ENCODE measurements at regions not wholly inside any gene's neighbourhood (a gene's known extent, or its start where the extent isn't known, plus 50 kb on each side); places are given as distances from the start of the nearest gene placed in this dataset.

DNA sequence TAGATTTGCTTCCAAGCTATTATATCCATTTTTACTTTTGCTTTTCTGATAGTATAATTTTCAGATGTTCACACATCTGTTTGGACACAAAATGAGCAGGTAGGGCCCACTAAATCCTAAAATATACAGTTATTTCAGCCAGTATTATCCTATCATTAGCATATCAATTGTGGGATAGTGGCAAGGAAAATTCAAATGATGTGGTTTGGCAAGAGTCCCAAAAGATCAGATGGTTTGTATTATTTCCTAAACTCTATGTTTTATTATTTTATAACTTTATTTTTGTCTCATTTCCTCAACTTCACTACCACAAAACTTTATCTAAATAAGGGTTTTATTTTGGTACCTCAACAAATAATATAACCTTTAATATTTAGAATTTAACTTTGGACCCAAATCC is 1659.6 kb downstream of the NCAM2 start (continued):
- TF ChIP-seq, protein P1, sequence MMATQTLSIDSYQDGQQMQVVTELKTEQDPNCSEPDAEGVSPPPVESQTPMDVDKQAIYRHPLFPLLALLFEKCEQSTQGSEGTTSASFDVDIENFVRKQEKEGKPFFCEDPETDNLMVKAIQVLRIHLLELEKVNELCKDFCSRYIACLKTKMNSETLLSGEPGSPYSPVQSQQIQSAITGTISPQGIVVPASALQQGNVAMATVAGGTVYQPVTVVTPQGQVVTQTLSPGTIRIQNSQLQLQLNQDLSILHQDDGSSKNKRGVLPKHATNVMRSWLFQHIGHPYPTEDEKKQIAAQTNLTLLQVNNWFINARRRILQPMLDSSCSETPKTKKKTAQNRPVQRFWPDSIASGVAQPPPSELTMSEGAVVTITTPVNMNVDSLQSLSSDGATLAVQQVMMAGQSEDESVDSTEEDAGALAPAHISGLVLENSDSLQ (IDR thresholded peaks at IDR 0.05), result no peak
- no peak for TF ChIP-seq GATAD2B (conservative IDR thresholded peaks at IDR 0.05; ENCODE audit: low read depth)
- TF ChIP-seq, protein P2, sequence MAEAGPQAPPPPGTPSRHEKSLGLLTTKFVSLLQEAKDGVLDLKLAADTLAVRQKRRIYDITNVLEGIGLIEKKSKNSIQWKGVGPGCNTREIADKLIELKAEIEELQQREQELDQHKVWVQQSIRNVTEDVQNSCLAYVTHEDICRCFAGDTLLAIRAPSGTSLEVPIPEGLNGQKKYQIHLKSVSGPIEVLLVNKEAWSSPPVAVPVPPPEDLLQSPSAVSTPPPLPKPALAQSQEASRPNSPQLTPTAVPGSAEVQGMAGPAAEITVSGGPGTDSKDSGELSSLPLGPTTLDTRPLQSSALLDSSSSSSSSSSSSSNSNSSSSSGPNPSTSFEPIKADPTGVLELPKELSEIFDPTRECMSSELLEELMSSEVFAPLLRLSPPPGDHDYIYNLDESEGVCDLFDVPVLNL (IDR thresholded peaks at IDR 0.05; ENCODE audit: low read depth, low read length), result no peak

DNA sequence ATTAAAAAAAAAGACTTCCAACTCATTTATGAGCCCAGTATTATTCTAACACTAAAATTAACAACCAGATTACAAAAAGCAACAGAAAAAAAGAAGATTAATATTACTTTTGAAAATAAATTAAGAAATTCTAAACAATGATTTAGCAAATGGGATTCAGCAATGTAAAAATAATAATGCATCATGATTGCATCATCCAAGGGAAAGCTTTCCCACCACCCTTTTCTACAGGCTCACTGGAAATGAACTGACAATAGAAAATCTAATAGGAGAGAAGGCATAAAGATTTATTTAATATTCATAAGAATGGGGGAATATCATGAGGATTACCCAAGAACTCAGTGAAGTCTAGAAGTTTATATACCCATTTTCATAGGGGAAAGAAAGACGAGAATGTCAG is 1671.9 kb downstream of the NCAM2 start:
- in situ Hi-C loops (cut with MboI) (no loop called here), intact Hi-C loops (cut with micrococcal nuclease; ENCODE audit: unreplicated experiment) (no loop called here)
- H3K9me3 ChIP-seq (replicated peaks; ENCODE audit: control insufficient read depth, insufficient read depth, low read length), result no peaks in the 10 kb centered on the region; the same call in 2 of the 3 replicates
- no peak overlapping the region for H3K4me2 ChIP-seq (ENCODE audit: control insufficient read depth, insufficient read depth)
- no peaks in the 10 kb centered on the region for H3K27me3 ChIP-seq (replicated peaks in 1 of 2; ENCODE audit: control insufficient read depth in 2 of 2, insufficient read depth in 2 of 2, low read length in 1 of 2)
- 0% methylated on average over 1 of the region's 1 CpG for WGBS (ENCODE audit: insufficient coverage, insufficient replicate concordance, low lambda C conversion rate, missing lambda C conversion rate)
- CTCF ChIA-PET, result no interaction called here
- no TSS peak for BruUV-seq (replicated peaks)
- no peaks in the 10 kb centered on the region for H3K36me3 ChIP-seq (ENCODE audit: control insufficient read depth in 2 of 2, insufficient read depth in 2 of 2, low read length in 1 of 2)
- POLR2A ChIA-PET, result no interaction called here
- SMC1A ChIA-PET (ENCODE audit: uncharacterized antibody, unreplicated experiment), result no interaction called here
- H3K9ac ChIP-seq (ENCODE audit: control insufficient read depth, insufficient read depth, low read length), result no peak overlapping the region
- no peak for FAIRE-seq
- no peak overlapping the region for H3K27ac ChIP-seq (ENCODE audit: control insufficient read depth, insufficient read depth)
- DNase-seq (ENCODE audit: low read depth, low spot score), result no peak
- no peaks in the 10 kb centered on the region for H3K79me2 ChIP-seq (ENCODE audit: control insufficient read depth, insufficient read depth, low read length)
- H3K4me3 ChIP-seq, result no peak overlapping the region
- RAD21 ChIA-PET (ENCODE audit: unreplicated experiment), result no interaction called here
- H2AFZ ChIP-seq (ENCODE audit: control insufficient read depth, low read depth, low read length), result no peak overlapping the region
- no peaks in the 10 kb centered on the region for H3K4me1 ChIP-seq (ENCODE audit: control insufficient read depth, insufficient read depth, low read length)
- no peaks in the 10 kb centered on the region for H4K20me1 ChIP-seq (ENCODE audit: control insufficient read depth, insufficient read depth)
- no peak for ATAC-seq
- TF ChIP-seq FOXM1 (IDR thresholded peaks at IDR 0.05; ENCODE audit: low read depth, low read length), result no peak
- TF ChIP-seq, protein P3, sequence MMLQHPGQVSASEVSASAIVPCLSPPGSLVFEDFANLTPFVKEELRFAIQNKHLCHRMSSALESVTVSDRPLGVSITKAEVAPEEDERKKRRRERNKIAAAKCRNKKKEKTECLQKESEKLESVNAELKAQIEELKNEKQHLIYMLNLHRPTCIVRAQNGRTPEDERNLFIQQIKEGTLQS (IDR thresholded peaks at IDR 0.05; ENCODE audit: borderline replicate concordance, extremely low read depth, low read depth, low read length), result no peak
- TF ChIP-seq, protein P4, sequence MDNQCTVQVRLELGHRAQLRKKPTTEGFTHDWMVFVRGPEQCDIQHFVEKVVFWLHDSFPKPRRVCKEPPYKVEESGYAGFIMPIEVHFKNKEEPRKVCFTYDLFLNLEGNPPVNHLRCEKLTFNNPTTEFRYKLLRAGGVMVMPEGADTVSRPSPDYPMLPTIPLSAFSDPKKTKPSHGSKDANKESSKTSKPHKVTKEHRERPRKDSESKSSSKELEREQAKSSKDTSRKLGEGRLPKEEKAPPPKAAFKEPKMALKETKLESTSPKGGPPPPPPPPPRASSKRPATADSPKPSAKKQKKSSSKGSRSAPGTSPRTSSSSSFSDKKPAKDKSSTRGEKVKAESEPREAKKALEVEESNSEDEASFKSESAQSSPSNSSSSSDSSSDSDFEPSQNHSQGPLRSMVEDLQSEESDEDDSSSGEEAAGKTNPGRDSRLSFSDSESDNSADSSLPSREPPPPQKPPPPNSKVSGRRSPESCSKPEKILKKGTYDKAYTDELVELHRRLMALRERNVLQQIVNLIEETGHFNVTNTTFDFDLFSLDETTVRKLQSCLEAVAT (IDR thresholded peaks at IDR 0.05), result no peak
- TF ChIP-seq, protein P5, sequence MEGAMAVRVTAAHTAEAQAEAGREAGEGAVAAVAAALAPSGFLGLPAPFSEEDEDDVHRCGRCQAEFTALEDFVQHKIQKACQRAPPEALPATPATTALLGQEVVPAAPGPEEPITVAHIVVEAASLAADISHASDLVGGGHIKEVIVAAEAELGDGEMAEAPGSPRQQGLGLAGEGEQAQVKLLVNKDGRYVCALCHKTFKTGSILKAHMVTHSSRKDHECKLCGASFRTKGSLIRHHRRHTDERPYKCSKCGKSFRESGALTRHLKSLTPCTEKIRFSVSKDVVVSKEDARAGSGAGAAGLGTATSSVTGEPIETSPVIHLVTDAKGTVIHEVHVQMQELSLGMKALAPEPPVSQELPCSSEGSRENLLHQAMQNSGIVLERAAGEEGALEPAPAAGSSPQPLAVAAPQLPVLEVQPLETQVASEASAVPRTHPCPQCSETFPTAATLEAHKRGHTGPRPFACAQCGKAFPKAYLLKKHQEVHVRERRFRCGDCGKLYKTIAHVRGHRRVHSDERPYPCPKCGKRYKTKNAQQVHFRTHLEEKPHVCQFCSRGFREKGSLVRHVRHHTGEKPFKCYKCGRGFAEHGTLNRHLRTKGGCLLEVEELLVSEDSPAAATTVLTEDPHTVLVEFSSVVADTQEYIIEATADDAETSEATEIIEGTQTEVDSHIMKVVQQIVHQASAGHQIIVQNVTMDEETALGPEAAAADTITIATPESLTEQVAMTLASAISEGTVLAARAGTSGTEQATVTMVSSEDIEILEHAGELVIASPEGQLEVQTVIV (IDR thresholded peaks at IDR 0.05; ENCODE audit: borderline replicate concordance, partially characterized antibody), result no peak
- TF ChIP-seq SPI1 (IDR thresholded peaks at IDR 0.05; ENCODE audit: borderline replicate concordance, insufficient read depth, low read depth, low read length), result no peak
- no peak for TF ChIP-seq CBX3 (IDR thresholded peaks at IDR 0.05; ENCODE audit: borderline replicate concordance, low read depth)
- no peak for TF ChIP-seq RELA (IDR thresholded peaks at IDR 0.05; ENCODE audit: borderline replicate concordance, partially characterized antibody)
- TF ChIP-seq CBX5 (IDR thresholded peaks at IDR 0.05; ENCODE audit: low read depth), result no peak
- TF ChIP-seq, protein P6, sequence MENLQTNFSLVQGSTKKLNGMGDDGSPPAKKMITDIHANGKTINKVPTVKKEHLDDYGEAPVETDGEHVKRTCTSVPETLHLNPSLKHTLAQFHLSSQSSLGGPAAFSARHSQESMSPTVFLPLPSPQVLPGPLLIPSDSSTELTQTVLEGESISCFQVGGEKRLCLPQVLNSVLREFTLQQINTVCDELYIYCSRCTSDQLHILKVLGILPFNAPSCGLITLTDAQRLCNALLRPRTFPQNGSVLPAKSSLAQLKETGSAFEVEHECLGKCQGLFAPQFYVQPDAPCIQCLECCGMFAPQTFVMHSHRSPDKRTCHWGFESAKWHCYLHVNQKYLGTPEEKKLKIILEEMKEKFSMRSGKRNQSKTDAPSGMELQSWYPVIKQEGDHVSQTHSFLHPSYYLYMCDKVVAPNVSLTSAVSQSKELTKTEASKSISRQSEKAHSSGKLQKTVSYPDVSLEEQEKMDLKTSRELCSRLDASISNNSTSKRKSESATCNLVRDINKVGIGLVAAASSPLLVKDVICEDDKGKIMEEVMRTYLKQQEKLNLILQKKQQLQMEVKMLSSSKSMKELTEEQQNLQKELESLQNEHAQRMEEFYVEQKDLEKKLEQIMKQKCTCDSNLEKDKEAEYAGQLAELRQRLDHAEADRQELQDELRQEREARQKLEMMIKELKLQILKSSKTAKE (IDR thresholded peaks at IDR 0.05; ENCODE audit: low read depth, poor library complexity, severe bottlenecking), result no peak
- TF ChIP-seq PAX5 (IDR thresholded peaks at IDR 0.05; ENCODE audit: borderline replicate concordance, low read depth, low read length), result no peak
- no peak for TF ChIP-seq KLF5 (IDR thresholded peaks at IDR 0.05; ENCODE audit: partially characterized antibody)
